GM10248 (cell line): ENCODE measurements at regions not wholly inside any gene's neighbourhood (a gene's known extent, or its start where the extent isn't known, plus 50 kb on each side); places are given as distances from the start of the nearest gene placed in this dataset.
"Not testable (repeated sequence)": the region's sequence is repeated elsewhere in the genome, so short reads cannot be mapped to it uniquely, and the experiment has no call there.

Experiments used
- CTCF ChIA-PET: fragments of 300-600 bp; sonication (Branson Sonifier 250); formaldehyde crosslinking; extraction: SDS; loops from one replicate; lab custom pipeline; 2021; ENCODE audit warnings: antibody characterized with exemption; lab: Yijun Ruan, JAX
- POLR2A ChIA-PET: fragments of 350-650 bp; sonication (Branson Sonifier 250); formaldehyde crosslinking; extraction: SDS; loops from one replicate; lab custom pipeline; 2020; ENCODE audit warnings: antibody characterized with exemption; lab: Yijun Ruan, JAX
- DNase-seq: peaks from one replicate; pipeline ENCODE4 v3.0.0; 2012; ENCODE audit errors: extremely low spot score
- CTCF ChIP-seq: IDR thresholded peaks from 2 replicates; pipeline ENCODE4 v1.5.1; 2012; ENCODE audit warnings: mild to moderate bottlenecking, low read depth; ENCODE audit errors: extremely low read depth, missing control alignments, control extremely low read depth

- DNase-seq, result no peak
- TF ChIP-seq CTCF, result no peak
- POLR2A ChIA-PET, result no interaction called here
- CTCF ChIA-PET, result no interaction called here
Measured at GRCh38 chr11:16505481-16505880, 149.1 kb upstream of the SOX6 start.

GRCh38 chr11:16503891-16504290, 147.5 kb upstream of the SOX6 start:
- DNase-seq, CTCF ChIA-PET, POLR2A ChIA-PET: not testable (repeated sequence)

- DNase-seq, result no peak
- ChIA-PET CTCF (no interaction called here), POLR2A (no interaction called here)
- no peak for TF ChIP-seq CTCF
Measured at GRCh38 chr11:16494918-16495691, 138.8 kb upstream of the SOX6 start.

- POLR2A ChIA-PET, result no interaction called here
Measured at GRCh38 chr11:16484434-16484833, 128.1 kb upstream of the SOX6 start.

GRCh38 chr11:16474659-16475058, 118.3 kb upstream of the SOX6 start:
- DNase-seq, result no peak
- no peak for TF ChIP-seq CTCF
- CTCF ChIA-PET, result no interaction called here
- POLR2A ChIA-PET, result no interaction called here

More at GRCh38 chr11:16484434-16484833, 128.1 kb upstream of the SOX6 start:
- DNase-seq, result no peak
- CTCF ChIA-PET, result no interaction called here
- TF ChIP-seq CTCF, result no peak

GRCh38 chr11:16469968-16470367, 113.6 kb upstream of the SOX6 start:
- POLR2A ChIA-PET, result no interaction called here
- no peak for TF ChIP-seq CTCF

GRCh38 chr11:16468735-16469453, 112.5 kb upstream of the SOX6 start:
- CTCF ChIA-PET, result interaction anchor here (1.6 kb wide), 1 partner anchor 21 kb away, joined by 5 read pairs; no protein-coding TSS in a partner anchor
- TF ChIP-seq CTCF, result no peak
- POLR2A ChIA-PET, result no interaction called here
- no peak for DNase-seq

More at GRCh38 chr11:16469968-16470367, 113.6 kb upstream of the SOX6 start:
- DNase-seq, result no peak
- CTCF ChIA-PET, result no interaction called here
